Cerebellar nuclear complex (tissue), 1 donor: ENCODE measurements at regions not wholly inside any gene's neighbourhood (a gene's known extent, or its start where the extent isn't known, plus 50 kb on each side); places are given as distances from the start of the nearest gene placed in this dataset.

ENCODE experiments used
- DNase-seq, 2 experiments: peaks; one replicate each; lab custom pipeline; 2025; lab: John Stamatoyannopoulos, UW

- DNase-seq, result no peak
These were observed 146.9 kb downstream of the TFEC start for GRCh38 chr7:115883629-115884028.

DNA sequence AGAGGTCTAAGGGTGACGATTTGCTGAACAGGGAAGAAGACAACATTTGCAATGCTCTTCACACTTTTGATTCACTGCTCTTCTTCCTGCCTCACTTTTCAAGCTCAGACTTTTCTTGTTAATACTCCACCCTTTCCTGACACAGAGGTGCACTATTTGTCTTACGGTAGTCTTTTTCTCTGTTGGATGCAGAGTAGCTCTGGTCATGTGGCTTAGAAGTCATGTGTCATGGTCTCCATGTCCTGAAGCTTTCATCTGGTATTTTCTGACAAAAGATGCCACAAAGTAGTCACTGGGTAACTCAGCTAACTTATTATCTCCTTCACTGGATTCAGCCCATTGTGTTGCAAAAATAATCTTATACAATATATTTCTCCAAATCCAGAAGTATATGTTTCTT lies 149.1 kb downstream of the TFEC start:
- no peak for DNase-seq

GRCh38 chr7:115879171-115879570 lies 151.4 kb downstream of the TFEC start:
- DNase-seq, result no peak

- DNase-seq, result no peak
These were observed 160.8 kb downstream of the TFEC start for GRCh38 chr7:115869801-115870200.

- no peak for DNase-seq
These were observed 161.4 kb downstream of the TFEC start for GRCh38 chr7:115869190-115869589.

GRCh38 chr7:115868369-115868768 lies 162.2 kb downstream of the TFEC start:
- DNase-seq, result no peak

GRCh38 chr7:115864082-115864481 lies 166.5 kb downstream of the TFEC start:
- no peak for DNase-seq

- no peak for DNase-seq
These were observed 179.3 kb downstream of the TFEC start for GRCh38 chr7:115851291-115851690.

- DNase-seq, result no peak
These were observed 179.8 kb downstream of the TFEC start for GRCh38 chr7:115850774-115851173.

GRCh38 chr7:115844857-115845256 lies 185.7 kb downstream of the TFEC start:
- no peak for DNase-seq

GRCh38 chr7:115840702-115841101 lies 189.9 kb downstream of the TFEC start:
- no peak for DNase-seq

DNA sequence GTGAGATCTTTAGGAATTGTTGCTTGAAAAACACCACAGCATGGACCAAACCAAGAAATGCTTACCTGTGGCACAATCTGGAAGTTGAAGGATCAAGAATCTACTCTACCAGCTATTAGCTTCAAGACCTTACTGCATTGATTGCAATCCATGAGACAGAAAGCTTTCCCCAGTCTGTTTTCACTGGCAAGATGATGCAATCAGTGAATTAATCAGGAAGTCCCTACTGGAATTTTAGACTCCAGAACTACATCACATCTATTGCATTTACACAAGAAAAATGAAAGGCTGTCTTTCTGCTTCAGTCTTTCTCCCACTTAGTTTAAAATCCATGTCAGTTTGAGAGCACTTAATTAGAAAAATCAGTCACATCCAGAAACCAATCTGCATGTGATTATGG lies 191.7 kb downstream of the TFEC start:
- DNase-seq, result no peak

- DNase-seq, result no peak
These were observed 199.2 kb downstream of the TFEC start for GRCh38 chr7:115831371-115831770.

DNA sequence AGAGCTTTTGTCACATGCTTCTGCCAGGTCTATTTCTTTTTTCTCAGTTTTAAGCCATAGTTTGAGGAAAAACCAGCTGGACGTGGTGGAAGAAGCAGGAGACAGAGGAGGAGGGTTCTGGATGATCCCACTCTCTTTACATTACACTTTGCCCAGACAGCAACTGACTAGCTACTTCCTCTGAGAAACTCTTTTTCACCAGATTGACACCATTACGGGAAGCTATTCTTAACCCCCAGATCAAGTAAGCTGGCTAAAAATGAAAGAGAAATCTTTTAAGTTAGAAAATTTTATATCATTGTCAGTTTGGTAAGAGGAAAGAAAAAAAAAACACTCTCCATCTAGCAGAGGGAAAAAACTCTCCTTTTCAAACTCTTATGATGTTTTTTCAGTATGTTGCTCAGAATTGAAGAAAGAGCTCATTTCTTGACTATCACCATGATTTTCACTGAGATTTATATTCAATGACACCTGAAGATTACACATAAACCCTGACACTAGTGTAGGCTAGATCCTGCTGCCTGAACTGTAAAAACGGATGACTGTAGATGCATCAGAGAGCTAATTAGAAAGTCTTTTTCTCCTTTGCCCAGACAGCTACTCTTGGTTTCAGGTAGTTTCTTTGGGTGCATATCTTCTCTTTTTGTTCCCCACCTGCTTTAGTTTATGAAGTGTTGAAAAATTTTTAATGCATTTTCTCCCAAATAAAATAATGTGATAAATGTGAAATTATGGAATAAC lies 203.1 kb downstream of the TFEC start:
- DNase-seq, result no peak

GRCh38 chr7:115825456-115826115 lies 205.0 kb downstream of the TFEC start:
- no peak for DNase-seq

DNA sequence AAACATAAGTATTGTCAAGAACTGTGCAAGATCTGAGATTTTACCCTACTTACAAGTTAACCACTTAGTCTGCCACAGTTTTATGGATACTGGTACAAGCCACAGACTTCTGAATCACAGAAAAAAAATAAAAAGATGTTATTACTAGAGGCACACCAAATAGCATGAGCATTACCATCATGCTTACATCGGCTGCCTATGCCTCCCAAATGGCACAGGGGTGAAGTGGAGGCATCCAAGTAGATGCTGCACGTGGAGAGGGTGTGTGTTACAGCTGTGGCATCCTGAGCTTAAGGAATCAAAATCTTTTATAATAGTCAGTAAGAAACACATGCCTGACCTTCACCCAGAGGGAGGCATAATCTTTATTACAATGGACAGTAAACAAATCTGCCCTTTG lies 207.8 kb downstream of the TFEC start:
- DNase-seq, result no peak

- no peak for DNase-seq
These were observed 208.2 kb downstream of the TFEC start for GRCh38 chr7:115822380-115822779.

- DNase-seq, result no peak
These were observed 214.1 kb downstream of the TFEC start for GRCh38 chr7:115816318-115816974.

DNA sequence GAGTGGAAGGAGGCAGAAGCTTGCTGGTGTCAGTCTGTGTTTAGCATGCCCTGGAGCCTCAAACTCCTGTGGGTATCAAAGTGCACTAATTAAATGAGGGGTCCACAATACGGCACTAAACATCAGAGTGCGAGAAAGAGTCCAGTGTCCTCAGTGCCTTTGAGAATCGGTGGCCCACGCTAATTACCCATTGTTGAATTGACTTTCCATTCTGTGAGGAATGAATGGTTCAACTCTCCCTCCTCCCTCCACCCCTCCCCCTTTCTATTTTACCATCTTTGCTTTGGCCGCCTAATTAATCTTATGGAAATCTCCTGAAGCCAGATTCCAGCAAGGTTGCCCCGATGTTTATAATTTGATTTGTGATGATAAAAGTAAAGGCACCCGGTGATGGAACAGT lies 217.8 kb downstream of the TFEC start:
- DNase-seq, result no peak

GRCh38 chr7:115805458-115805857 lies 225.1 kb downstream of the TFEC start:
- no peak for DNase-seq

DNA sequence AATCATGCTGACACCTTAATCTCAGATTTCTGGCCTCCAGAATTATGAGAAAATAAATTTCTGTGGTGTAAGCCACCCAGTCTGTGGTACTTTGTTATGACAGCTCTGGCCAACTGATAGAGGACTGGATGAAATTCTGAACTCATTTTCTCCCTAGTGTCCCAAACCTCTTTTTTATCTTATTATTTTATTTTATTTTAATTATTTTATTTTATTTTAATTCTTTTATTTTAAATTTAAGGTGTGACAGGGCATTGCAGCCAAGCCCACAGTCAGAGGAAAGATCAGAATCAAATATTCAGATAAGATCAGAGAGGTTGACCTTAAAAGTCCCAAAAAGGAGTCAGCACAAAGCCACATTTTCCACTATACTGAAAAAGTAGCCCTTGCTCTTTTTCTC lies 228.1 kb downstream of the TFEC start:
- DNase-seq, result no peak

GRCh38 chr7:115799430-115799829 lies 231.1 kb downstream of the TFEC start:
- DNase-seq, result no peak
